ENCODE measurements at regions not wholly inside any gene's neighbourhood (a gene's known extent, or its start where the extent isn't known, plus 50 kb on each side); places are given as distances from the start of the nearest gene placed in this dataset.

DNA sequence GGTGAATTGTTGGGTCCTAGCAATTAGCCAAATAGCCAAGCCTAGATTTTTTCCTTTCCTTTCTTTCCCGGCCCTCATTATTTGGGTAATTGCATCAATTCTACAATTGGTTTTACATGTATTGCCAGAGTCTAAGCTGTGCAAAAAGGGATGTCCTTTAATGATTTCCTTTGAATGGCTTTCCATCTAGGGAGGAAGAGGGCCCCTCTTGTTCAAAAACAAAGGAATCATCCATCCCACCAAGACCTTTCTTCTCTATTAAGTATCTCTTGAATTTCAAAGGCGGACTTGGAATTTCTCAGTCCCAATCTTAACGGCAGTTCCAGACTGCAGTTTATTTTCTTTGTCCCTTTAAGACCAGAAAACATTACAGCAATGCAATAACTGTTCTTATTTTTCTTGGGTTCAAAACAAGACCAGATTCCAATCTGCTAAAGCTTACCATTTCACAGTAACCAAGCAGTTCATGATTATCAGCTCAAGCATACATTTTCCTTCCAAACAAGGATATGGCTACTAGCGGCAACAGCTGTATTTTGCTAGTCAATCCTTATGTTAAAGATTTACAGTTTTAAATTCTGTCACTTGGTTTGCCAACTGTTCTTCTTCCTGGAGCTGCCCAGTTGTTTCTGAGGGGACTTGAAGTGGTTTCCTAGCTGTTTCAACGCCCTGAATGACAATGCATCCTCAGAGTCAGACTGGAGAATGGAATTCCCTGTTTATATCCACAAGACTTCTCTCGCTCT is 91.4 kb upstream of the LRIG1 start:
- TF ChIP-seq POLR2A (IDR thresholded peaks at IDR 0.05; ENCODE audit: low read depth, low read length): no peak
- no peak for TF ChIP-seq POLR2AphosphoS5 (IDR thresholded peaks at IDR 0.05; ENCODE audit: low read depth, low read length)
- TF ChIP-seq PAX5 (IDR thresholded peaks at IDR 0.05; ENCODE audit: insufficient read depth, low read length, severe bottlenecking): no peak
- TF ChIP-seq SPI1 (IDR thresholded peaks at IDR 0.05; ENCODE audit: low read depth, low read length): no peak
